ENCODE measurements at regions not wholly inside any gene's neighbourhood (a gene's known extent, or its start where the extent isn't known, plus 50 kb on each side); places are given as distances from the start of the nearest gene placed in this dataset.

DNA sequence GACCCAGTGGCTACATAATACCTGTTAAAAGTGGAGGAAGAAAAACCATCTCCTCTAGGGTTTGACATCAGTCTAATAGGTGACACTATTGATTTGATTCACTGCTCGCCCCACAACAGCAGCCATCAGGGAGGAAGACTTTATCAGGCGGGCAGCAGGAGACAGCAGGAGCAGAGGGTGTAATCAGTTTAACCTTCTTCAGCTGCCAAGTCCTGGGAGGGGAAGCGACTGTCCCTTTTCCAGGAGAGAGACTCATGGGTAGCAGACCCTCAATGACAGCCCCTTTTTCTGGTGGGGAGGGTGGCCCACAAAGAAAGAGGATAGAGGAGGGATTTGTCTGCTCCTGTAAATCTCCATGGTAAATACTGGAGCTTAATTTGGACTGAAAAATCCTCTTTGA is 291.8 kb downstream of the HAPSTR1 start:
- TF ChIP-seq EP300 (IDR thresholded peaks at IDR 0.05; ENCODE audit: low read depth) (no peak), POLR2AphosphoS5 (IDR thresholded peaks at IDR 0.05) (no peak), POLR2A (IDR thresholded peaks at IDR 0.05) (no peak)
- TF ChIP-seq, protein P1, sequence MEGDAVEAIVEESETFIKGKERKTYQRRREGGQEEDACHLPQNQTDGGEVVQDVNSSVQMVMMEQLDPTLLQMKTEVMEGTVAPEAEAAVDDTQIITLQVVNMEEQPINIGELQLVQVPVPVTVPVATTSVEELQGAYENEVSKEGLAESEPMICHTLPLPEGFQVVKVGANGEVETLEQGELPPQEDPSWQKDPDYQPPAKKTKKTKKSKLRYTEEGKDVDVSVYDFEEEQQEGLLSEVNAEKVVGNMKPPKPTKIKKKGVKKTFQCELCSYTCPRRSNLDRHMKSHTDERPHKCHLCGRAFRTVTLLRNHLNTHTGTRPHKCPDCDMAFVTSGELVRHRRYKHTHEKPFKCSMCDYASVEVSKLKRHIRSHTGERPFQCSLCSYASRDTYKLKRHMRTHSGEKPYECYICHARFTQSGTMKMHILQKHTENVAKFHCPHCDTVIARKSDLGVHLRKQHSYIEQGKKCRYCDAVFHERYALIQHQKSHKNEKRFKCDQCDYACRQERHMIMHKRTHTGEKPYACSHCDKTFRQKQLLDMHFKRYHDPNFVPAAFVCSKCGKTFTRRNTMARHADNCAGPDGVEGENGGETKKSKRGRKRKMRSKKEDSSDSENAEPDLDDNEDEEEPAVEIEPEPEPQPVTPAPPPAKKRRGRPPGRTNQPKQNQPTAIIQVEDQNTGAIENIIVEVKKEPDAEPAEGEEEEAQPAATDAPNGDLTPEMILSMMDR (IDR thresholded peaks at IDR 0.05) = no peak
